H1 (cell line): ENCODE measurements at regions not wholly inside any gene's neighbourhood (a gene's known extent, or its start where the extent isn't known, plus 50 kb on each side); places are given as distances from the start of the nearest gene placed in this dataset.

Experiments used
- BCL11A ChIP-seq, 2 experiments: IDR thresholded peaks; one replicate each; pipeline ENCODE4 v1.6.1; 2011; ENCODE audit warnings: low read depth in 2 of 2, low read length in 2 of 2, mild to moderate bottlenecking in 2 of 2
- CHD7 ChIP-seq: fragments of 300-600 bp; sonication (generic); IDR thresholded peaks from 2 replicates; pipeline ENCODE4 v1.7.1; 2012; ENCODE audit warnings: low read length, moderate library complexity, mild to moderate bottlenecking, inconsistent platforms; ENCODE audit not compliant: insufficient replicate concordance
- CTCF ChIP-seq, 3 experiments: IDR thresholded peaks; 1 replicate in 2 of 3; 2 replicates in 1 of 3; pipeline versions ENCODE4 v1.5.1 to v1.6.1; 2011; ENCODE audit warnings: low read length in 3 of 3, mild to moderate bottlenecking in 3 of 3, inconsistent platforms in 2 of 3, low read depth in 1 of 3, moderate library complexity in 1 of 3; ENCODE audit not compliant: insufficient read depth in 1 of 3; ENCODE audit errors: control extremely low read depth in 1 of 3
- EZH2 ChIP-seq: fragments of 200-600 bp; sonication (generic); IDR thresholded peaks from 2 replicates; pipeline ENCODE4 v1.7.1; 2012; ENCODE audit warnings: low read depth, mild to moderate bottlenecking, moderate library complexity, low read length, inconsistent platforms; ENCODE audit not compliant: severe bottlenecking
- KDM1A ChIP-seq: fragments of 200-600, 300-600 bp; sonication (generic); IDR thresholded peaks from 2 replicates; pipeline ENCODE4 v1.7.1; 2016; ENCODE audit warnings: mild to moderate bottlenecking, low read length, borderline replicate concordance
- NRF1 ChIP-seq: IDR thresholded peaks from 2 replicates; pipeline ENCODE4 v1.6.1; 2011; ENCODE audit warnings: mild to moderate bottlenecking, low read depth, low read length, improper control_type of control experiment
- POLR2AphosphoS5 ChIP-seq: IDR thresholded peaks from 2 replicates; pipeline ENCODE4 v1.6.1; 2011; ENCODE audit warnings: low read depth, low read length
- SP1 ChIP-seq: IDR thresholded peaks from 2 replicates; pipeline ENCODE4 v1.6.1; 2011; ENCODE audit warnings: low read depth, low read length

GRCh38 chr1:194684636-194685035 is 1498.2 kb upstream of the B3GALT2 start (continued):
- TF ChIP-seq CHD7 (no peak), BCL11A (IDR thresholded peaks at IDR 0.05; ENCODE audit: low read depth in 2 of 2, low read length in 2 of 2) (no peak), EZH2 (no peak), NRF1 (no peak), CTCF (IDR thresholded peaks at IDR 0.05; ENCODE audit: control extremely low read depth in 1 of 3, insufficient read depth in 1 of 3, low read depth in 1 of 3, low read length in 3 of 3) (no peak), POLR2AphosphoS5 (no peak), SP1 (no peak), KDM1A (no peak)
- TF ChIP-seq, all 59 proteins: peak for 0
